ENCODE measurements at regions not wholly inside any gene's neighbourhood (a gene's known extent, or its start where the extent isn't known, plus 50 kb on each side); places are given as distances from the start of the nearest gene placed in this dataset.

DNA sequence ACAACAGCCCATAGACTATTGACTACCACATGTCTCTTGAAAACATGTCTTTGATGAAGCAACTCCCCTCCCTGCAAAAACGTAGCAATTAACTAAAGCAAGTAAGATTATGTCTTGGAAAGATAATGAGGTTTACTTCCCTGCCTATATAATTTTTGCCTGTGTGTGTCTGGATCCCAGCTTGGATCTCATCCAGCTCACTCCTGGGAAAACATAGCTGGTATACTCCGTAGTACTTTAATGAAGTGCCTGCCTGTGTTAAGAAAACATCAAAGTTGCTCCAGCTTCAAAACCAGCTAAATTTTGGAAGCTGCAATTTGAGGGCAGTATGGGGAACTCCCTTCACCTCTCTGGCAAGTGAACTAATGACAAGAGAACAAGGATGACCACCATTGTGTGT, 182.6 kb upstream of the C9orf72 start:
- DNase-seq = no peak

DNA sequence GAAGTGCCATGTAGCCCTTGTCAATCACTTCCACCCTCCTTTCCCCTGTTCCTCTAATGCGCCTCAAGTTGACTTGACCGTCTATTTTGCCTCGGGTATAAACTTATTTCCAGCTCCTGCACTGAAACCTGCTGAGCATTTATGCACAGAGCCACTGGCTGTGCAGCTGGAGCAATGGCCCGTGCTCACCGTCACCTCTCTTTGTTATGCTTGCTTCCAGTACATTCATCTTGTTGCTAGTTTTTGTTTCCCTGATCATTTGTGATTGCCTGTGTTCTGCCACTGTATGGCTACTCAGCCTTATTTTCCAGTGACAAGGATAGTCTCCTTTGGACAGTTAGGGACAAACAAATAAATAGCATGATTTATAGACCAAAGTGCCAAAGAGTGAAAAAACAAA, 183.1 kb upstream of the C9orf72 start:
- no peak for DNase-seq

DNA sequence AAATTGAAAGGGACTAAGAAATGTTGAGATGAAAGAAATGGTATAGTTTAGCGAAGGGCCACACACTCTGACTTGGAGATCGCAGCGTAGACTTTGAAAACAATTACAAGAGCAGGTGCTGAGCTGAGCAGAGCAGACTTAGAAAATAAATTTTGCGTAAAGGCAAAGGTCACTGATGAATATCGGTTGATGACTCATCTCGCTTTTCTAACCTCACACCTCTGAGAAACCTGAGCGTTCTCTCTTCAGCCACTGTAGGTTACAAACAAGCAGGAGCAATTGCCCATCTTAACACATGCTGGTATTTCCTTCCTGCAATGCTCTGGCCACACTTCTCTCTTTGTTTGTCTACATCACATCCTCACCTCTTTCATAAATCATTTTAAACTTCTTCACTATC, 190.6 kb upstream of the C9orf72 start:
- no peak for DNase-seq

DNA sequence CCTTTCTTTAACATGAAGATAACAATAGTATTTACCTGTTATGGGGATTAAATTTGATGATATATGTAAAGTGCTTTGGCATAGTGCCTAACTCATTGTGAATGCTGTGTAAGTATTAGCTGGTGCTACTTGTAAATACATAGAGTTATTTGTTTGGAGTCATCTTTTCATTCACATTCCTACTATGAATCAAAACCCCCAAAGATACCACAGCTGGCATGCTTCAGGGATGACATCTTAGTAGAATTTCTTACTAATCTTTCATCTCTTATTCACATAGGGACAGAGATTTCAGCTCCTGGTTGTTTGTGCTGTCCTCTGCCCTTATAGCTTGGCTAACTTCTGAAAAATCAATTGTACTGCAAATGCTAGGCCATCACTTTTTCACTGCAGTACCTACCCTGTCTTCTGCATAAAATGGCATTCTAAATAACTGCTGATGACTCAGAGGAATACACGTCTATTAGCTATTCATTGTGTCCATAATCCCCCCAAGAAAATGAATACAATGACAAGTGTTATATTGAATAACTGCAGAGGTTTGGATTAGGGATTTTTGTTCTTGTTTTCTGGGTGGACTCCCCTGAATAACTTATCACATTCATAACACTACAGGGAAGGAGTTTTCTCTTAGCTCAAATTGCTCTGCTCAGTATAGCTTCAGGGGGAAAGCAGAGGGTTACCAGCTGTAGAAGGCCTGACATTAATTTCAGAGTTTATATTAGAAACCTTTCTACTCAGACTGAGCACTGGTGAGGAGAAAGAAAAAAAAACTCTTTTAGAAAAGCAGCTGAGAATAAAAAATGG, 192.2 kb upstream of the C9orf72 start:
- DNase-seq = no peak

DNA sequence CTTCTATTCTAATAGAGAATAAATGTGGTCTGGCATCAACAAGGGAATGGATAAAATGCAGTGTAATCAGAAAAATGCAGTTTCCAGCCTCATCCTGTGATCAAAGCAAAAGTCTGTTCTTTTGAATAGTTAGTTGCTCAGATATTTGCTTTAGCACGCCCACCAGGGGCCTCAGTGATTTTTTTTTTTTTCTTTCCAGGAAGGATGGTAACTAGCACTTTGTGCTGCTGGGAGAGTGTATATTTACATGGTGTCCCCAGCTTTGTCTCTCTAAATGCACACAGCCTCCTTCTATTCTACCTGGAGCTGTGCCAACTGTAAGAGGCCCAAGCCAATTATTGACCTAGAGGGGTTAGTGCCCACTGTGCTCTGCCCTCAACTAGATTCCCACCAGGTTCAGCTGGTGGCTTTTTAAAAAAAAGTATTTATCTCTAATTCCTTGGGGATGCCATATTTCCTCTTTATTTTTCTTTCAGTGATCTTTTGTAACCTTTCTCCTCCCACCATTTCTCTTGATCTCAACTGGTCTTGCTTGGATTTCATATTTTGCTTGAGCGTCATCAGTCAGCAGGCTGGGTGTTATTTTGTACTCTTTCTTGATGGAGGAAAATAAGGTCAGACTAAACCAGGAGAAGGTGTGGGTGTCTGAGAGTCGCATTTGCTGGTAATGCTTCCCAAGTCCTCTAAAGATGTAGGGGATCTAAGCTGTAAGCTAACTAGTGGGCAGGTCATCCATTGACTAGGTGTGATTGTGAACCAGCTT, 193.0 kb upstream of the C9orf72 start:
- no peak for DNase-seq

DNA sequence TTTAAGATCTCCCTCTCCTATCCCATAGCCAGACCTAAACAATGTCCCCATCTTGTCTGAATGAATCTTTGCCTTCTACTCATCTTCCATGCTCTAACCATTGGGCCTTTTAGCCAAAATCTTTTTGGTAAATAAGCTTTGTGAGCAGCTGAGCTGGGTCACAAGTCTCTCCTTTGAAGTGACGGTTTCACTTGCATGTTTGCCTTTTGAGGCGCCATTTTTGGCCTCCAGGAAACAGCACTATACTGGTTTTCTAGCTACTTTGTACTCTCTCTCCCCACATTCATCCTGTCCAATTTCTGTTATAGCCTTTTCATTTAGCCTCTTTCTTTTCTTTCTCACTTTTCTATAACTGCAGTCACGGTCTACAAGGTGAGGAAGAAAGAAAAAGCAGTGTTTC, 195.5 kb upstream of the C9orf72 start:
- no peak for DNase-seq

DNA sequence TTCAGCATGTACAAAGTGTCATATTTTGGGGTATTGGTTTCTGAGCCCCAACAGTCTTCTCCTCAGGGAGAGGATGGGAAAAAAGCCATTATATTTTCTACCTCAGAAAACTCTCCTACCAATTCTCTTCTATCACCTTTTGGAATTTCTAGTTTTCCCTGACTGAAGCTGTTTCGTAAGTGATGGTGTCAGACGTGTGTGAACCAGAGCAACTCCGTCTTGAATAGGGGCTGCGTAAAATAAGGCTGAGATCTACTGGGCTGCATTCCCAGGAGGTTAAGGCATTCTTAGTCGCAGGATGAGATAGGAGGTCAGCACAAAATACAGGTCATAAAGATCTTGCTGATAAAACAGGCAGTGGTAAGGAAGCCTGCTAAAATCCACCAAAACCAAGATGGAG, 197.3 kb upstream of the C9orf72 start:
- no peak for DNase-seq

DNA sequence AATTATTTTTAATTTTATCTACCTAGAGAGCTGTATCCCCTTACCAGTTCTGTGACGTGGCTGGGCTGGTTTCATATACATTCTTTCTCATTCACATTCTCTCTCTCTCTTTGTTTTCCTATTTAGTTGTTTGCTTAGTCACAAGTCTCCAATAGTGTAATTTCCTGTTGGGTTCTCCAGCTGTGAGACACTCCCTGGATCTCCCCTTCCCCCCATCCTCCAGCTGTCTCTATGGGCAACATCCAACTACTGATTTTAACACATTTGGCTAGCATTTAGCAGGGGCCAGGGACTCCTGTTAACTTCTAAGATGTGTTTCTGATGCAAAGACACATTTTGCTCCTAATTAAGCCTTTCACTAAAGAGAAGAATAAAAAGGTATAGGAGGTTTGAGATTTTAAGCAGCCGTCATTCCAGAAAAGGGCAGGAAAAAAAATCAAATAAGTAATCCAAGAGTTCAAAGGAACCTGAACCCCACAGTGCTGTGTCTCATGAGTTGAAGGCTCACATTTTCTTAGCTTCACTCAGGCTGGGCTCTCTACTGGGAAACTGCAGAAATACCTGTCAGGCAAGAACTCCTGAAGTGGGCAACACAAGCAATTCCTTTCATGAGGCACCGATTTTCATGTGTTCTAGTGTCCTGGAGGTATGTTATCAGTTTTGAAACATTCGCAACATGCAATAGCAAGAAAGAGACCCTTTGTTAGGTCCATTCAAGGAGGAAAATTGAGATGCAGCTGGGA, 198.7 kb upstream of the C9orf72 start:
- no peak for DNase-seq

DNA sequence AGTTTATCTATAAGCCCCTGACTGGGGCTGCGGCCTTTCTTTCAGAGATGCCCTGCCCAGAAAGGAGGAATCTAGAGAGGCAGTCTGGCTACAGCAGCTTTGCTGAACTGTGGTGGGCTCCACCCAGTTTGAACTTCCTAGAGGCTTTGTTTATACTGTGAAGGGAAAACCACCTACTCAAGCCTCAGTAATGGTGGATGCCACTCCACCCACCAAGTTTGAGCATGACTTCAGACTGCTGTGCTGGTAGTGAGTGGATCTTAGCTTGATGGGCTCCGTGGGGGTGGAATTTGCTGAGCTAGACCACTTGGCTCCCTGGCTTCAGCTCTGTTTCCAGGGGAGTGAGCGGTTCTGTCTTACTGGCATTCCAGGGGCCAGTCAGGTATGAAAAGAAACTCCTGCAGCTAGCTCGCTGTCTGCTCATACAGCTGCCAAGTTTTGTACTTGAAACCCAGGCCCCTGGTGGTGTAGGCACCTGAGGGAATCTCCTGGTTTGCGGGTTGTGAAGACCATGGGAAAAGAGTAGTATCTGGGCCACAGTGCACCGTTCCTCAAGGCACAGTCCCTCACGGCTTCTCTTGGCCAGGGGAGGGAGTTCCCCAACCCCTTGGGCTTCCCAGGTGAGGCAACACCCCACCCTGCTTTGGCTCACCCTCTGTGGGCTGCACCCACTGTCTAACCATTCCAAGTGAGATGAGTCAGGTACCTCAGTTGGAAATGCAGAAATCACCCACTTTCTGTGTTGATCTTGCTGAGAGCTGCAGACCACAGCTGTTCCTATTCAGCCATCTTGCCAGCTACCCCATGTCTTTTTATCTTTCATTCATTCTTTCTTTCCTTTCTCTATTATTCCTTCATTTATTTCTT, 211.8 kb upstream of the C9orf72 start:
- no peak for DNase-seq

DNA sequence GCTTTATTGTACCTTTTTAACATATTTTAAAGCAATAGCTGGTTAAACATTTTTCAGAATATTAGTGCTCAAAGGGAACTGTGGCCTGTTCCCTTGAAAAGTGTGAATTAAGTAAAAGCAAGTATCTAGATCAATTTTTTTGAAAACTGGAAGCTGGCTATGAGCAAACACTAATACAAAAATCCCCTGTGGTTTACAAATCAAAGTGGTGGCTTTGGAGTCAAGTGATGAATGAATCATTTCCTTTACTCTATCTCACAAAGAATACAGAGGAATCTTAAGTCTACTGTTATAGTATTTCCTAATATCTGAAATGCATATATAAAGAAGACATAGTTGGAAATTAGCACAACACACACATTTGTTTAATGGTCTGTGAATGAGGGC, 212.4 kb upstream of the C9orf72 start:
- no peak for DNase-seq

DNA sequence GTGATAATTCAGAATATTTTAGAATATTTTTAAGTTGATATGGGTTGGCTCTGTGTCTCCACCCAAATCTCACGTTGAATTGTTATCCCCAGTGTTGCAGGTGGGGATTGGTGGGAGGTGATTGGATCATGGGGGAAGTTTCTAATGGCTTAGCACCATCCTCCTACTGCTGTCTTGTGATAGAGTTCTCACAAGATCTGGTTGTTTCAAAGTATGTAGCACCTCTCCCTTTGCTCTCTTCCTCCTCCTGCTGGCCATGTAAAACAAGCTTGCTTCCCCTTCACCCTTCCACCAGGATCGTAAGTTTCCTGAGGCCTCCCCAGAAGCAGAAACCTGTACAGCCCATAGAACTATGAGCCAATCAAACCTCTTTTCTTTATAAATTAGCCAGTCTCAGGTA, 214.6 kb upstream of the C9orf72 start:
- DNase-seq = no peak

DNA sequence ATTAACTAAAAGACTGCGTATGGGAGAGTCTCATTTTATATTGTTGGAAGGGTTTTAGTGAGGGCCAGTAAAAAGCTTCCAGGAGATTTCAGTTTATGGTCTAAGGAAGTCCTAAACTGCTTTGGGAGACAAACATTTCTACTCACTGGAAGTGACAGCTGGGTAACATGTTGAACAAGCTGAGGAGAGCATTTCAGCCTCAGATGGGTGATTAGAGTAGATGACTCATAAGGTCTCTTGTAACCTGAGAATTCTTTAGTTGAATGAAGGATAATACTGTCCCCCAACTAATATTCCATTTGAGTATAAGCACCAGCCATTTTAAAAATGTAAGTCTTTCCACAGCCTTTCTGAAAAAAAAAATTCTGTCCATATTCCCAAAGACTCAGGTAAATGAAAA, 218.0 kb upstream of the C9orf72 start:
- DNase-seq = no peak

DNA sequence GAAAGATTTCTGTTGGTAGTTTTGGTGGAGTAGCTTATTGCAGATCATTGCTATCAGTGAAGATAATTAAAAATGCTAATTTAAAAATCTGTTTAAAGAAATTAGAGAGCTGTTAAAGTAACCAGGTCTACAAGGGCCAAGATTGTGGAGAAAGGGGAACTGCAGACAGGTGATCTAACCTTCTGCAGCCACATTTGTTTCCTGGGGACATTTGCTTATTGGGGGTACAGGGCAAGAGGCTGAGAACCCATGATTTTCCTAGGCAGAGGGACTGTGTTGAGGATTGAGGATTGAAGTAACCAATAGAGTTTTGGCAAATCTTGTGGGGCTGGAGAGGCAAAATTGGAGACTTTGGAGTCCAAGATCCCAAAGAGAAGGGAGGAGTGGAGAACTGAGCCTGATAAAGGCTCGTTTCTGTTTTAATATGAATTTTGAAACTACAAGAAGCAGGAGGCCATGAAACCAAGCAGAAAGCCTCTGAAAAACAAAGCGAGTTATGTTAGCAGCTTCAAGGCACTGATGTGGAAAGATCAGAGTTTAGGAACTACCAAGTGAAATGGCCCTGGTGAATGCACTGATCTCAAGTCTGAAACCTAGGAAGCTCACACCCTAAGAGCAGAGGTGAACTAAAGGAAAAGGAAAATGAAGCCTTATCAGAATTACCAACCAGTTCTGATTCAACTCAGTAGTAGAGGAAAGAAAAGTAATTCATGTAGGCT, 219.8 kb upstream of the C9orf72 start:
- no peak for DNase-seq

DNA sequence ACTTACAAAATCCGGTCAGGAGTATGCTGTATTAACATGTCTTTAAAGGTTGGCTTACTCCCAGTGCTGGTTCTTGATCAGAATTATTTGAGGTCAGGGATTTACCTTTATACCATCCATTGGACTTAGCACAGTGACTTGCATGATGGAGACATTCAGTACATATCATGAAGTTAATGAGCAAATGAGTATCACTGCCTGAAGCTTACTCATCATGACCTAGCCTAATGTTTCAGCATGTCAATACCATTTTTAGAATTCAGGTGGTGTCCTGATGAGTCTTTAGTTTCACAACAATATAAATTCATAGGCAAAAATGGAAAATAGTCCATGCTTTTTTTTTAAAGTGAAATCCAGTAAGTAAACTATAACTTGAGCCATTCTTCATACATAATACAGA, 226.0 kb upstream of the C9orf72 start:
- DNase-seq = no peak

DNA sequence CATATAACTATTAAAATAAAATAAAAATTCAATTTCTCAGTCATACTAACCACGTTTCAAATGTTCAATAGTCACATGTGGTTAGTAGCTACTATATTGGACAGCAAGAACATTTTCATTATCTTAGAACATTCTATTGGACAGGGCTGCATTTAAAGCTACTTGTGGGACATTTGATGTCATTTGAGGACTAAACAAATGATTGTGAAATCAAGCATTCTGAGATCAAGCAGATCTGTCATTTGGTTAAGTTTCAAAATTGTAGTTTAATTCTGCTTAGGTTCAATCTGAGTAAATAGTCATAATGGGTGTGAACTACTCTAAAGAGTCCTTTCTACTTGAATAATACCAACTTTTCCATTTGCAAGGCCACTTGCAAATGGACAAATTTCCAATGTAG, 226.9 kb upstream of the C9orf72 start:
- DNase-seq = no peak

DNA sequence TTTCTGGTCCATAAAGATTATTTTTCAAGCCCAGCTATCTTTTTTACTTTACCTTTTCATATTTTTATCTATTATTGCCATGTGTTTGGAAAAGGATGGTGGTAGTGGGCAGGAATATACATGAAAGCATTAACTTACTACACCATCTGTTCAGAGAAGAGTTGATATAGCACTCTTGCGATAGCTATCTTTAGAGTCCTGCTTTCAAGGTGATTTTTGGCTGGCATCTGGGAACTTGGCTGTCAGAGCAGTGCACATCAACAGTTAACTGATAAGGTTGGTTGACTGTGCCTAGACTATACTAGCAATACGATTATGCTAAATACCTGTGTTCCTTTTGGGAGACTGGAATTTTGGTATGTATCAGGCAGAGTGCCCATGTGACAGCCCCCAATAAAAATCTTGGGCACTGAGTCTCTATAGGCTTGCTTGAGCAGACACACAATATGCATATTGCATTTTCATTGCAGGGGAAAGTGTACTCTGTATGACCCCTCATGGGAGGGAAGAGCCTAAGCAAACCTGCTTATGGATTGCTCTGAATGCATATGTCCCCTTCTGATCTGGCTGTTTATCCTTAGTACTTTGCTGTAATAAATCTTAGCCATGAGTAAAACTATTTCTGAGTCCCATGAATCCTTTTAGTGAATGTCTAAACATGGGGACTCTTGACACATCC, 227.6 kb upstream of the C9orf72 start:
- DNase-seq = no peak

DNA sequence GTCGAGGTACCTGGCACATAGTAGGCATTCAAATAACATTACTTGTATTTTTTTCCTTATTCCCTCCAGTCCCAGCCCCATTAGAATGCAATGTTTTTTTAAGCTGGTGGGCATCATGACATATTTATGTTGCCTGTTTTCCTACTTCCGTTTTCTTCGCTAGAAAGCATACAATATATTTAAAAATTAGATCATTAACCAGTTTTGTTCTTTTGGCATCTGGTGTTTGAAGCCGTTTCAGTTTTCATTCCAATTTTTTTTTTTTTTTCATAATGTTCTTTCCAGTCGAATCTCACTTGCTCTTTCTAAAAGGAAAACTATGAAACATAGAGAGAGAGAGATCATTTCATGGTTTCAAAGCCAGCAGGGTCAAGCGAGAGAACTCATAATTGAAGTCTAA, 228.3 kb upstream of the C9orf72 start:
- no peak for DNase-seq

DNA sequence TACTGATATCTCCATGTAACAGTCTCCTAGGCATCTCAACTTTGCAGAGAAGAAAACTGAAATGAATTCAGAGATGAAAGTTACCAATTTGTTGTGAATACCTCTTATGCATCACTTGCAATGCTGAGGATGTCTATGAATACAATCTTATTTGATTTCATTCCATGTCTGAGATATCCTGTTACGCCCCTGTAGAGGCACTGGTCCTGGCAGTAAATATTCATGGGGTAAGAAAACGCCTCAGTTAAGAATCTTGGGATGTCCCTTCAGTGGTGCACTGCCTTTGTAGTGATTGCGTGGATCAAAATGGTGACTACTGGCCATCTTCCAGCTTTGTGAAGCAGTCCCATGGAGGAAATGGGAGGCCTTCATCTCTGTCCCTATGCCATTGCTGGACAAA, 229.1 kb upstream of the C9orf72 start:
- DNase-seq = no peak

DNA sequence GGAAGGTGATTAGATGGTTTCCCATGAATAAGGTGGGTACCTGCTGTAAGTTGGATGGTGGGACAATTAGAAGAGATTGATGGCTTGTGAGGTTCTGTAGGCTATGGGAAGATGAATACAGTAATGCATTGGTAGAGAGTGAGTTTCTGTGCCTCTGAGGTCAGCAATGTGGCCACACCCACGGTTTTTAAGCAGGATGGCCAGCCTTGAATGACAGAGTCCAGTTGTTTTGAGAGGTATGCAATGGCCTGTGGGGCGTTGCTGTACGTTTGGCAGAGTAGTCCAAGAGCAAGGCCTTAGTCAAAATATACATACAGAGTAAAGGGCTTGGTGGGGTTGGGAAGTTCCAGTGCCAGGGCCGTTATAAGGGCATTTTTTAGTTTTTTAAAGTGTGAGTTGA, 235.6 kb upstream of the C9orf72 start:
- DNase-seq = no peak

DNA sequence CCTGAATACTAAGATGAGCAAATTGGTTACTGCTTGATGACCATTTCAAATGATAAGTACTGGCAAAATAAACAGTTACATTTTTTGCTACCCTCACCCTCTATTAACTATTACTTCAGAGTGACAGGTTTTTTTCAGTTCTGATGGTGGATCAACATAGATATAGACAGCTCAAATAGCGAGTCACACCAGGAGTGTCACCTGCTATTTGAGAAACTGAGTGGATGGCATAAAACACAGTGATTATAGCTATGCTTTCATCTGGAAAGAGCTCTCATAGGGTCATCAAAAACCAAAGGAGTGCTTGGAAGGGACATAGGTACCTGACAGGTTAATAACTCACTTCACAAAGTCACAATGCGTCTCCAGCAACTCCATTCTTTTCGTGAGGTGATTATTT, 244.5 kb upstream of the C9orf72 start:
- DNase-seq = no peak

DNA sequence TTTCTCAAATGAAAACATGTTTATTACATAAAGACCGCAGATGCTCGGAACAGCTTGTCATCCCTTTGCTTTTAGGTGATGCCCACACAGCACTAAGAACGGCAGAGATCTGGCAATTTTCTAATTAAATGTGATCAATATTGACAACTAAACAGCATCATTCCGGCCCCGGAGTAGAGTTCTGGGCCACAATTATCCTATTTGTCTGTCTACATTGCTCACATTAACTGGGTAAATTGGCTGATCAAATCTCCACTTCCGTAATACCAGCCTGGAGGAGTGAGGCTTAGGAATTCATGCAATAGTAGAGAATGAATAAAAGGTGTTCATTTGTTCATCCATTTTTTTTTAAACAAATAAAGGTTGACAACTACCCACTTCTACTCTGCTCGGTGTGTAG, 245.1 kb upstream of the C9orf72 start:
- DNase-seq = no peak

DNA sequence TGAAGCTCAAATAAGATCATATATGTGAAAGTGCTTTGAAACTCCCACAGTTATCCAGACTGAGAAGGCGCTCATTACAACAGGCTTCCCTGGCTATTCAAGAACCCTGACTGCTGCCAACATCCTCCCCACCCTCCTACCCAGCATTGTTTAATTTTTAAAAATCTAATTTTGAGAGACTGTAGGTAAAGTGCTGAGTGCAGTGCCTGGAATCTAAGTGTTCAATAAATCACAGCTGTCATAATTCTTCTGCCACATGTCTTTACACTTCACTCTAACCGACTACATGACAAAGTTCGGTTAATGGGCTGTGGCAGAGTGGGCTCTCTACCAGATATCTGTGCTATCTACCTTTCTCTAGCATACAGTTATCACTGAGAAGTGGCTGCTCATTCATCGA, 255.6 kb upstream of the C9orf72 start:
- no peak for DNase-seq

Measured in activated CD8-positive, alpha-beta memory T cell treated with anti-CD3 and anti-CD28 coated beads for 24 hours (primary cell).